ENCODE measurements at regions not wholly inside any gene's neighbourhood (a gene's known extent, or its start where the extent isn't known, plus 50 kb on each side); places are given as distances from the start of the nearest gene placed in this dataset.

DNA sequence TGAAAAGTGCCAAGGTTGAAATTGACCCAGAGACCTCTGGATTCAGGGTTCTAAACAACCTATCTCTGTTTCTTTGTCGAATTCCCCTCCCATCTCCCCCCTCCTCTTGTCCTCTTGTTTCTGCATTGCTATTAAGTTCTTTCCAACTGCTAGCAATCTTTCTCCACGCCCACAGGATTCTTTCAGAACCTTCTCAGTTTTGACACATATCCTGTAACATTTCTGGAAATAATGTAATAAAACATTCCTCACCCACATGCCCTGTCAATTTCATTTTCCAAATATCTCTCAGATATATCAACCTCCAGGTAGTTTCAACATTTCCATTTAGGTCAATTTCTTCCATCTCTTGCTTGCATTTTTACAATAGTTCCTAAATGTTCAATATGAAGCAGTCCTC, 1105.9 kb downstream of the ARAP2 start:
- DNase-seq = no peak

DNA sequence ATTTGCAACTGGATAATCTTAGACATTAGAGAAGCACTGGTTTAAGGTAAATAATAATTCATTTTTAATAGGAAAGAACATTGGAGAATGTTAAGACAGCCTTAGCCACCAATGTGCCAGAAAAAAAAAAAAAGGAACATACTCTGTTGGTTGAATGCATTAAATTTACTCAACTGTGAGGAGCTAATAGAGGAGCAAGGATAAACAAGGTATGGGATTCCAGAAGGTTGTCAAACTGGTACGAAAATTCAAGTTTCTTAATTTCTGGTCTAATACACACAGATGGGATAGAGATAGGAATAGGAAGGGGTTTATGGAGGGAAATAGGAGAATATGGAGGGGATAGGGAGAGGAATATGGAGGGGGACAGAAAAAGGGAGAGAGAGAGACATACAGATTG, 1096.6 kb downstream of the ARAP2 start:
- DNase-seq = no peak

DNA sequence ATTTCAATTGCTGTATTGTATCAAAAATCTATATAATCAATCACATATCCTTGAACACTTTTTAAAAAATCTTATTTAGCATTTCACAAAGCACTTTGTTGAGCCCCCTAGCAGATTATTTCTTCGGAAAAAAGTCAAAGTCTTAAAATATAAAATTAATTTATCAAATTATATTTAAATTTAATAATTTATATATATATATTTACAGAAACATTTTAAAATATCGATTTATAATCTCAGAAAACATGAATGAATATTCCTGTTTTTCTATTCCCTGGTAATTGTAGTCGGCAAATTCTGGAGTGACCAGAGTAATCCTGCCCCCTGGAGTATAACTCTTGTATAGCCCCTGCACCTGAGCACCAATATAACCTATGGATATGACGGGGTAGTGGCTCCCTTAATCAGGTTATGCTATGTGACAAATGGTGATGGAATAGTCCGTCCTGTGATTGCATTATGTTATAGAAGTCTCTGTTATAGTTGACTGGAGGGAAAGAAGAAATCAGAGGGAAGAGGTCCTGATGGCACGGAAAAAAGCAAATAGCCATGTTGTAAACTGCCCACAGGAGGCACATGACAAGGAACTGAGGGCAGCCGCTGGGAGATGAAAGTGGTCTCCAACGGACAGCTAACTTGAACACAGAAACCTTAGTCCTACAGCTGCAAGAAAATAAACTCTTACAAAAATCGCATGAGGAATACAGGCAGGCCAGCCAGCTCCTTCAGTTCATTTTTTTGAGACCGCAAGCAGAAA, 1092.3 kb downstream of the ARAP2 start:
- DNase-seq = no peak

DNA sequence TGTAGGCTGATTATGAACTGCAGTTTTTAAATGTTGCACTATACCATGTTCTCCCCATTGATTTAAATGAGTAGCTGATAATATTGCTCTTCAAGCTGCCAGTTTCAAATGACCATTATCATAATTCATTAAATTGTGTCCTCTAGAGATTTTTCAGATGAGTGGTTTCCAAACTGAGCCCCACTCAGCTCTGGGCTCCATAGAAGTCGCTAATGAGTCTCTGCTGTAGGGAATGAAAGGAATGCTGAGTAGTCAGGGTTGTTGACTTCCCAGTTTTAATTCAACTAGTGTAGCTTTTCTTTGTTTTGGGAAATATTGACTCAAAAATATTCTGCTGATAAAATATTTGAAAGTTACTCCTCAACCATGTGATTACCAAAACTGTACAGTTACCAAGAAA, 1081.1 kb downstream of the ARAP2 start:
- no peak for DNase-seq

DNA sequence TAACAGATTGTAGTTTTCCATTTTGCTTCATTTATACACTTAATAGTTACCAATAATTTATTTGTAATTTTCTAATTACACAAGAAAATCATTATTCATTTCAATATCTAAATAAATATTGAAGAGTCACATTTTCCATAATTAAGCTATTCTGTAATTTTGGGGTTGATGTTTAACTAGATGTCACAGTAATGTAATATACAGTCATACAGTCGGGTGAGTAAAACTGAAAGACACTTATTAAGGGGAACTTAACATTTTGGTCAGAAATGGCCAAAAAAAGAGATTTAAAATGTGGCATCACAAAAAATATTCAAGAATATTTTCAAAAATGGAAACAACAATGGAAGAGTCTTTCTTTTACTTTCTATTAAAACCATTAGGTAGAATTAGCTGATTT, 1080.3 kb downstream of the ARAP2 start:
- no peak for DNase-seq

DNA sequence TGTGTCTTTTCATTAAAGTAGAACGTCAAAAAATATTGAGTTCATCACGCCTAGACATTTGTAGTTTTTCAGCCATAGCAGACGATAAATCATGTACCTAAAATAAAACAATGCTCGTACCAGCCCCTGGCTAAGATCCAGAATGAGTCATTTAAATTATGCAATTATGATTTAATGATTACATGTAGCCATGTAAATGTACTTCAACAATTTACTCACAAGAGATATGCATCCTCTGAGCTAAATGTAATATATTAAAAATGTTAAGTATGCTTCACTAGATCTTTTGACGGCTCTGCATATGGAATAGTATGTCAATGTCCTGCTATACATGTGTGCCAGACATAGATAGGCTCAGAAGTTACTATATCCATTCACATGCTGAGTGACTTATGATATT, 1077.8 kb downstream of the ARAP2 start:
- DNase-seq = no peak

DNA sequence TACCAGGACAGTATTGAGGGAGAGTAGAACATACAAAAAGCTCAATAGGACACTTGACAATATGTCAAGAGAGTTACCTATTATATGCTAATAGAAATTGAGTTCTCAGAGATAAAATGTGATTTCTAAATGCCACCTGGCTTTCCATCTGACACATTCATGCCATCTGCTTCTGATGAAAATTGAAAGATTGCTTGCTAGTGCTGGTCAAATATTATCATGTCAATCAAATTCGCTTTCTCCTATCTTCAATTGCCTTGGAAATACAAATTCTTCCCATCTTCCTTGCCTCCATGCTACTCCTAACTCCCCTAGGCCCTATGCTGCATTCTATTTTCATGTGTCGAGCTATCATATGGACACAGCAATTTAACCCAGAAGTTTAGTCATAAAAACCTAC, 1076.9 kb downstream of the ARAP2 start:
- no peak for DNase-seq

DNA sequence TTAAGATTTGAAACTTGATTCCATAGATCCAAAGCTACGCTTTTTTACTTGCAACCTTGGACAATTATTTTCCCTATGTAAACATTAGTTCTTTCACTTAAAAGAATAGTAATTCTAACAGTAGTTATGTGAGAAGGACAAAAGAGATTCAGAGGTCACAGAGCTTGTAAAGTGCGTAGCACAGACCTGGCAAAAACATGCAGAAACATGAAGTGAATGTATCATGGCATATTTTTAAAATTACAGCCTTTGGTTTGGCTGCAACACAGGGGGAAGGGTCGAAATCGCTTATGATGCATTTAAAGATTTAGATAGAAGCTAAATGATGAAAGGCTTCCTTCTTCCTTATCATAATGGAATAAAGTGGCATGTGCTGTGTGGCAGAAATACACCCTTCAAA, 1068.8 kb downstream of the ARAP2 start:
- no peak for DNase-seq

DNA sequence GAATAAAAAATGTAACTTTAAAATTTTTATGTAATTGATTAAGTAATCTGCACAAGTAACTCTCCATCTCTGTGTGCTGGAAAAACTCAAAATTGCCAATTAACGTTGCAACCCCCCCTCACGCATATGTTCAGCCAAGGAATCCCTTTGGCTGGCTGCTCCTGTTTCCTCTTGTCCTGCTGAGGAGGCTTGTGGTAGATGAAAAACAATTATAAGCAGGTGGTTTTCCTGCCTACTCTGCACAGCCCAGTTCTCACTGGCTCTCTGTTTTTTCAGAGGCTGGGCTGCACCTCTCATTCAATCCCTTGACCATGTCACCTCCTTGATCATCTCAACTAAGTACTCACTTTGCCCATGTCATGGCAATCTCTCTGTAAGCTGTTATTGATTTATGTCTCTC, 1068.4 kb downstream of the ARAP2 start:
- no peak for DNase-seq

DNA sequence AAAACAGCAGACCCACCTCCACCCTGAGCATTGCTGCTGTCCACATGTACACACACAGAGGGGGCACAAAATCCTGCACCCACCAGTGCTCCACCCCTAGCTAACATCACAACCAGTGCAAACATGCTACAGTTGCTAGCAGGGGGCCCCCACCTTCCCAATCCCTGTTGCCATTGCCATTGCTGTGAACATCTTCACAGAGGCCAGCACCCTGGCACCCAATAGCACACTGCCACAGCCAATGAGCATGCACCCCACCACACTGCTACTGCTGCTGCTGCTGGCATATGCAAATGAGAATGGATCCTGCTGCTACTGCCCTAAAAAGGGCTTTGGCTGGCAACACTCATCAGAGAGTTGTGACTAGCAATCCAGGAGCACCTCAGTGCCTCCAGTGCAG, 1061.9 kb downstream of the ARAP2 start:
- no peak for DNase-seq

DNA sequence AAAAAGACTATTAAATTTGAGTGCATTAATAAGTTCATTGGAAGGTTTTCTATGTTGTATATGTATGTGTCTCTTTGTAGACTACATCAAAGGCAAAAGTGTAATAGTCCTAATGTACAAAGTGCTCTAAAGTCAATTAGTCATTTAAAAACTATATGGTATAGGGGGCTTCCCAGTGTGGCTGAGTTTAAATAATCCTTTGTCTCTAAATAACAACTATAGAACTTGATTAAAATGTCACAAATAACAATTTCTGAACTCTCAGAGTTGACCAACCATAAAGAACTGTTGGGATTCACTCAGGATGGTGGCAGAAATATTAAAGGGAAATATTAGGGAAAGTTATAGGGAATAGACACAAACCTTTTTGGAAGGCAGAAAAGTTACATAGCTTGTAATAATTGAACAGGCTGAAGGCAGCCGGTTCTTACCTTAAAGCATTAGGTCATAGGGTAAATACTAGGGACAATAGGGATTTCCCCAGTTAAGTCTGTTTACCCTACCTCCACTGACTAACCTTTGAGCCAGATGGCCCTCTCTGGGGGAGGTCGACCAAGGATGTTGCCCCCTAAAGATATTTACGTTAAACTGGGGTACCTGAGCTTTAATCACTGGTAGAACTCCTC, 1054.2 kb downstream of the ARAP2 start:
- no peak for DNase-seq

DNA sequence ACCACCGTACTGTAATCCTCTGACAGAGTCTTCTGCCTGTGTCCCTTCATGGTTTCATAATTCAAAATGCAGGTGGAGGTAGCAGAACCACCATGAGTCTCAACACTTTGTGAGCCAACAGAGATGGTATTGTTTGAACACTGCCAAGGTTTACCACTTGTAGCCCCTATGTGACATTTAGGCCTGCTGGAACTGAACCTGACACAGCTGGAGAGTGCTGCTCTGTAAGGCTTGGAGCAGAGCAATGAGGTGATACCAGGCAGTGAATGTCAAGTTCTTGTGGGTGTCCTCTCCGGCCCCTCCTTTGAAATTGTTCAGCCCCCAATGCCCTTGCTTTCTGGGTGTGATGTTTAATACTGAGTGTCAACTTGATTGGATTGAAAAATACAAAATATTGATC, 1042.9 kb downstream of the ARAP2 start:
- no peak for DNase-seq

DNA sequence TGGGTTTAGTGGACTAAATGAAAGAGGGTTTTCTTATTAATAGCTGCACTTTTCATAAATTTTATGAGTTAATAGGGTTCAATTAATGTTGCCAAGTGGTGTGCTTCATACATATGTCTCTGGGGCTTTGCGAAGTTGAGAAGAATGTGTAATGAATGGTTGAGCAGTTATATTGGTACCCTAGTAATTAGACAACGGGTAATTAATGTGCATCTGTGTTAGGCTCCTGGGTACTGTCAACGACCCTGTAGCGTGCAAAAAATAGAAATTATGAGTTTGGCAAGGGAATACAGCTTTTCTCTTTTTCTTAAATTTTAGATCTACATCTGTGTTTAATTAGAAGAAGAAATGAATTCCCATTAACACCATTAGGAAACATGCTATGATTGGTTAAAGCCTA, 1027.7 kb downstream of the ARAP2 start:
- DNase-seq = no peak

DNA sequence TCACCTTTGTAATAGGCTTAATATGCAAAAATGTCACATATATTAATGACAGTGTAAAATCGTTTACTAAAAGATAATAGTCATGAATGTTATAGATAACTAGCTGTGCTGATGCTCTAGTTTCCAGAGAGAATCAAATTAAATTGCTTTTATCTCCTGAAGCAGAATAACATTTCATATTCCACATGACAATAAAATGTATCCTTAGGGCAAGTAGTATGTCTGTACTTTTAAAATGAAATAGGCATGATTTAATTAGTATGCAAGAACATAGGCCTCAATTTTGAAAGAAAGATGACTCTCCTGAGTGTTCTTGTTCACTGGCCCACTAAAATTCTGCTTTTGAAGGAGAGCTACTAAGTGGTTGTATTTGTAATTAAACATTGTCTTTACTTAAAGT, 1027.0 kb downstream of the ARAP2 start:
- DNase-seq = no peak

DNA sequence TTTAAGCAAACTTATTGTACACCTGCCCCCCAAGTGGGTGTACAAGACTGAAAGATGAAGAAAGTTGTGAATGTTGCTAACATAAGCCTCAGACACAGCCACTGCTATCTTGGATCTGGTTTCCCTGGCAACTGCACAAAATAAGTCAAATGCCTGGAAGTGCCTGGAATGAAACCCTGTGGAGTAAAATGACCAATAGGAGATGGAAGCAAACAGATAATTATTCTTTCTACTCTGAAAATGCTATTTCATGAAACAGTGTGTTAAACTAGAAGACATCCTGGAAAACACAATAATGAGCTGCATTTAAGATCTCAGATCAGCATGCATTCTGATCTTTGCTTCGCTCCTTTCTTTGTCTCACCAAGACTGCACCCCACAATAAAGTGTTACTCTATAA, 1016.0 kb downstream of the ARAP2 start:
- DNase-seq = no peak

DNA sequence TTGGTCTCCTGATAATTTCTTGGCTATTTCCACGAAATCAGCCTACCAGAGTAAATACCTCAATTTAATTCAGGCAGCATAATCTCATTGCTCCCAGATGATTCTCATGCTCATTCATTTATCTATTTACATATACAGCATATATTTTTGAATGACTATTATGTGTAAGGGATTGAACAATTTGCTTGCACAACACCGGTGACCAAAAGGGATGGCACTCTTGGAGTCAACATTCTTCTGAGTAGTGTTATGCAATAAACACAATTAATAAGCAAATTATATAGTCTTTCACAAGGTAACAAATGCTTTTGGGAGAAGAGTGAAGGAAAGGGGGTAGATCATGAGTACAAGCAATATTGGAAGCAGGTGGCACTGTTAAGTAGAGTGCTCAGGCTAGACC, 1015.3 kb downstream of the ARAP2 start:
- DNase-seq = no peak

DNA sequence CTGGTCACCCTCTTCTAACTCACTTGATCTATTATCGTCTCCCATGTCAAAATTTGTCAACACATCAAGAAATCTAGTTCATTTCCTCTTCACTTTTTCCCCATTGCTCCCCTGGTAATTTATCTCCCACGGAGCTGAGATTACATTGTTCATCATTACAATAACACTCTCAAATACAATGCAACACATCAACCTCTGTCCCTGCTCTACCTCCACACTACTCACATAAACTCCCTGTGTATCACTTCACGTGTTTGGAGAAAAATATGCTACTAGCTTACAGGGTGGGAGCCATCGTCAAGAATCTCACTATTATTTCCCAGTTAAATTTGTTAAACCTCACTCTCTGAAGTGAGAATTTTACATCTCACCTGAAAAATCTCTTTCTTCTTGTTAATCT, 1006.4 kb downstream of the ARAP2 start:
- no peak for DNase-seq

DNA sequence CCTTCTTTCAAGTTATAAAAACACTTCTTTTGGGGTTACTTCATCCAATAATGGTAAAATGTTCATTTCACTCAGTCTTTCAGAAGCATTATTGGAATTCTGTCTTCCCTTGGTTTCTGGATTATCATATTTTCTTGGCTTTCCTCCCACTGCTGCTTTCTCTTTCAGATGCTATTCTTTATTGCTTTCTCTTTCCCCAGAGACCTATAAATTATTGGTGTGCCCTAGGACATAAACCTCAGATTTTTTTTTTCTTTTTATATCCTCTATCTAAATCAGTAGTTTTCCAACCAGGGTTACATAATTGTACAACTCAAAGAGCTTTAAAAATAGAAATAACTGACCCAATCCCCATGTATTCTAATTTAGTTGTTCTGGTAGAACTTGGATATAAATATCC, 1005.5 kb downstream of the ARAP2 start:
- DNase-seq = no peak

DNA sequence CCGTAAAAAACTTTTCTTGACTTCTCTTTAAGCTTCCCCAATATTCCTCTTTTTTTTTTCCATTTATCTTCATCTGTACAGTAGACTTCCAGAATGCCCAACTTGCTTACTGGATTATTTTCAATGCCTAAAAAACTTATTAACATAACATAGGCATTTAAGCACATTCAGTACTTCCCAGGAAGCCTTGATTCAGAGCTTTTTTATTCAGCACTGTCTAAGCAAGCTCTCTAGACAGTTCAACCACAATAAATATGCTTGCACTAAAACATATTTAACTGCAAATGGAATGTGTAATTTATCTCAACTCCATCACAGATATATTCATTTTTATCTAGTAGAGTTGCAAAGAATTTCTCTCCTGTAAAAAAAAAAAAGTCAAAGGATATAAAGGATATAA, 997.8 kb downstream of the ARAP2 start:
- no peak for DNase-seq

DNA sequence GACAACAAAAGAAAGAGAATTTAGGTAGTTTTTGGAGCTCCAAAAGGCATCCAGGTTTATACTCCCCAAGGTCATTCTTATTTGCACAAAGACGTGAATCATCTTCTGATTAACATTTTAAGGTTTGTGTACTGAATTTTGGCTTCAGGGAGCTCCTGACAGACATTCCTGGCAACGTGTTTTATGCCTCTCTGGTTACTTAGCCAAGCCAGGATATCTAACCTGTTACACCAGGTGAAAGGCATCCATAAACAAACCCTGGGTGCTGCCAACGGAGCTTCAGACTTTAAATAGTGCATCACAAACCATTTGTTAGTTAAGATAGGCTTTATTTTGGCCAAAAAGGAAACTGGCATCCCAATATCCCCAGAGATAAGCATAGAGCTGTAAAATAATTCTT, 997.3 kb downstream of the ARAP2 start:
- DNase-seq = no peak

DNA sequence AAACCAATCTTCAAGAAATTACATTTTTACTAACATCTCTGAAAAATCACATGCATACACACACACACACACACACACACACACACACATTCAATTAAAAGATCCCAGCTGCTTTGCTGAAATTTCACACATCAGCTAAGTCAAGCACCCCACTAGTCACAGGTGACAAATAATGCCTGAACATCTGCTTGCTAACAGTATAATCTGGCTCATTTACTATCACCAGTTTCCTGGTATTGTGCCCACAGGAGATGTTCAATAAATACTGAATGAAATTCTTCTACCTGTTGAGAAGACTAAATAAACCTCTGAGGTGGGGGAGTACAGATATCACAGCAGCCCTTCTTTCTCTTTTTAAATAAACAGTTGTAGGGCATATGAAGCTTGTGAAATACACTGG, 994.0 kb downstream of the ARAP2 start:
- DNase-seq = no peak

DNA sequence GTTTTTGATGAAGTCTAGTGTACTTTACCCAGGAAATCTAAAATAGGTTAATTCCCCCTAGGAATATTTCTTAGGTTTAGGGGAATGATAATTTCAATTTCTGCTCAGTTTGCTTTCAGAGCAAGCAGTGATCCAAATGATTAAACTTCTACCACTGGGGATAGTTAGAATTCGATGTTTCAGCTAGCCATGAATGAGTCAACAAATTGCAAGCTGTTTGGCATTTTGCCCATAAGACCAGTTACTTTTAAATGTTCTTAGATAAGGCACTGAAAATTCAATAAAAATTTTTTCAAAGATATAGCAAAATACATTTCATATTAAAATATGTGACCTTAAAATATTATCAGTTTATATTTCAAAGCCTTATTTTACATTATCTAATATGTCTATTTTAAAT, 993.6 kb downstream of the ARAP2 start:
- no peak for DNase-seq

DNA sequence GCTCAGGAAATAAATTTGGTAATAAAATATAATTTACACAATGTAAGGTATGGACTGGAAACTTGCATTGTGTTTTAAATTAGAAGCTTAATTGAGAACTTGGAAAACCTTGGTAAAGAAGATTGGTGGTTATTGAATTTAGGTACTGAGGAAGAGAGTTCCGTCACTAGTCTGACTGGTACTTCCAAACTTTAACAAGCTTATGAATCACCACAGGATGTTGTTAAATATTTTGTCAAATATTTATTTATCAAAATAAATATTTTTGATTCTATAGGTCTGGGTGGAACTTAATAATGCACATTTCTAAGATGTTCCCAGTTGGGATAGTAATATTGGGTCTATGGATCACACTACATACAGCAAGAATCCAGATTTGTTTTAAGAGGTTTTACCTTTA, 992.2 kb downstream of the ARAP2 start:
- no peak for DNase-seq

DNA sequence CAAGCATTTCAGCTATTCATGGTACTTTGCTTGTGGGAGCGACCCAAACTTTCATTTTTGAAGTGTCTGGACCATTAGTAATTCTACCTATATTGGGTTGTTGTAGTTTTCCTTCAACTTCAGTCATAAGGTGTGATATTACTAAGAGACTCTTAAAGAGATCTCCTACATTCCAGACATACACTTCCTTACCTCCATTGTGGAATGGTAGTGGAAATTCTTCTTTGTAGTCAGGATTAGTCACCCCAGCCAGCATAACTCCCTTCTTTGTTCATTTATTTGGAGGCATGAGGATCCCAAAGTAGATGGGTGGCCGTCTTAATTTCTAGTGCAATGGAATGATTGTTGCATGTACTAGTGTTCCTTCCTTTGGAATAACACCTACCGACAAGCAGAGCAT, 991.4 kb downstream of the ARAP2 start:
- no peak for DNase-seq

DNA sequence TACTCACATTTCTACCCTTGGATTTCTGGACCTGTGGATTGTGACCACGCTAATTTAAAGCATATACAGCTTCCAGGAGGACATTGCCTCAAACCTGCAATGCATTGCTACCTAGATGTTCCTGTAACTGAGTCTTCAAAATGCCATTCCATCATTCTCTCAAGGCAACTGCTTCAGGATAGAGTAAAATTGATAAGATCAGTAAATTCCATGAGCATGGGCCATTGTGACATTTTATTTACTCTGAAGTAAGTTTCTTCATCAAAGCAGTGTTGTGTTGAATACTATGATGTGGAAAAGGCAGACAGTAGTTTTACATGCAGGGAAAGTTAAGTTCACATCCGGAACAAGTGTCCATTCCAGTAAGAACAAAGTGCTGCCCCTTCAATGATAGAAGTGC, 991.0 kb downstream of the ARAP2 start:
- DNase-seq = no peak

Data from NCI-H1048 (cell line).